ENCODE measurements at regions not wholly inside any gene's neighbourhood (a gene's known extent, or its start where the extent isn't known, plus 50 kb on each side); places are given as distances from the start of the nearest gene placed in this dataset.

DNA sequence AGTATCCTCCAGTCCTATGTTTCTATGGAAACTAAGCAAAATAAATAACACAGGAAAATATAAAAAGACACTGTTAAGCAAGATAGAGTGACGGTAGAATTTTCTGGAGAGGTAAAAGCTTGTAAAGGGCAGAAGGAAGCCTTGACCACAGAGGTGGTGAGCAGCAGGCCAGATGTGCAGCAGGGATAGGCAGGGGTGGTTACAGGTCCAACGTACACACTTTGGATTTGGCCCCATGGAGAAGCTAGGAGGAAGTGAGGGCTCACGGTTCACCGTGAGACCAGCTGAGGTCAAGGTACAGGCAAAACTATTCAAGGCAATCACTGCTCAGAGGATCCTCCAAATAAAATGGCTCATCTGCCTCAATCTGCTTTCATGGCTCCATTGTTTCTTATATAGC is 242.8 kb downstream of the B3GLCT start:
- DNase-seq, result no peak

- DNase-seq, result no peak
Observed at GRCh38 chr13:31444266-31444856, 244.6 kb downstream of the B3GLCT start.

DNA sequence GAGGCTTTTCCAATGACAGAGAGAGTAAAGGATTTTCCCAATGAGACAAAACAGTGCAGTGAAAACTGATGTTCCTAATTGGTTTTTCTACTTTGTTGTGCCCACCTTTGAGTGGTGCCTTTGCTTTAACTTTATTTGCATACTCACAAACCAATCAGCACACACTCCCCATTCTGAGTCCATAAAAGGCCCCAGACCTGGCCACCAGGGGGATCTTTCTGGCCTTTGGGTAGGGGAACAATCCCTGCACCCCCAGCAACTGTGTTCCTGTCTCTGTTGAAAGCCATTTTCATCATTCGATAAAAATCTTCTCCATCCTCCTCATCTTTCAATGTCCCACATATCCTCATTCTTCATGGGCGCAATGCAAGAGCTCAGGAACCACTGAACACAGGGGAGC is 252.8 kb downstream of the B3GLCT start:
- DNase-seq, result no peak

DNA sequence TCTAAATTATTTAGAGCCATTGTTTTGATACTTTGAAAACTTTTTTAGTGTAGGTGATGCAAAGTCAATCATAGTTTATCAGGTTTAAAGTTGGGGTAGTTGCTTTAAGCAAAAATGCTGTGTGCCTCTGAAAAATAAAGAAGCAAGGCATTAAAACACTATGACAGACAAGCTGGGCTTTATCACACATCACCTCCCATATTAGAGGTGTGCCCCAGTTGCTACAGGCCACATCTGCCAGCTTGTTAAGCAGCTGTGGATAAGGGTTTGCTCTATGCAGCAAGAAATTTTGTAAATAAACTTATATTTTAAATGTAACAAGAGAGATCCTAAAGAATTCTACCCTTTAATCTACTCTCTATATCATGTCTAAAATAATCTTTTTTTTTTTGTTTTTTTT is 255.8 kb downstream of the B3GLCT start:
- no peak for DNase-seq

DNA sequence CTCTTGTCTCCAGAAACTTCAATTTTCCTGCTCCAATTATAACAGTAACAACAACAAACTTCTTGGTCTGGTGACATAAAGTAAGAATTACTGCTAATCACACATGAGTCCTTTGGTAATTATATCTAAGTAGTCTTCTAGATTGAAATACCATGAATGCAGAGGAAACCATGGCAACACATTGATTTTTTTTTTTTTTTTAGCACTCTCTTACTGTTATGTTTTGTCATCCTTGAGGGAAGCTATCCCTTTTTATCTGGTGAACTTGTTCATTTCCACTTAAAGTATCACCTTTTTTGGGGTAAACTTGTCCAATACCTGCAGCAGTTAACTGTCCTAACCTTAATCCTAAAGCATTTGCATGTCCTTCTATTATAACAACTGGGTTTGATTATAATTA is 256.3 kb downstream of the B3GLCT start:
- no peak for DNase-seq

DNA sequence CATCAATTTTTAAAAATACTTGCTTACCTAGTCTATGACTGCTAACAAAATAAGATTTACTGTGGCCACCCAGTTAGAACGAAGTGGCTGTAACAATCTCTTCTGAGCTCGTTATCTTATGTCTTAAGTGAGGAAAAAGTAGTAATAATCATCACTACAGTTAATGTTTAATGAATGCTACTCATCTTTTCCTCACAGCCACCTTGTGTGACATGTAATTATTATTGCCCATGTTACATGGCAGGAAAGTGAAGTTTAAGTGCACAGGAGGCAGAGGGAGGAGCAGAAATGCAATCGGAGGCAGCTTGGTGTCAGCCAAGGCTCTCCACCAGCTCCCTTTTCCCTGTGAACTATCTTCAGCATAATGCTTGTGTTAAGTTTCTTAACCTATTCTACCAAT is 260.3 kb downstream of the B3GLCT start:
- DNase-seq, result no peak

DNA sequence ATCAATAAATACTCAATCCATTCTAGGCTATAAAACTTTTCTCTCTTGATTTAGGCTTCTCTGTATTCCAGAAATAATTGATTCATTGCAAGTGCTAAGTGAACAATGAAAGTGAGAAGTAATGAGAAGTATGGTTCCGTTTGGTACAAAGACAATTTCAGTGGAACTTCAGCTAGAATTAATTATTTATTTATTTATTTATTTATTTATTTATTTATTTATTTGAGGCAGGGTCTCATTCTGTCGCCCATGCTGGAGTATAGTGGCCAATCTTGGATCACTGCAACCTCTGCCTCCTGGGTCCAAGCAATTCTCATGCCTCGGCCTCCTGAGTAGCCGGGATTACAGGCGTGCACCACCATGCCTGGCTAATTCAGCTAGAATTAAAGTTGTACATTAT is 262.1 kb downstream of the B3GLCT start:
- DNase-seq, result no peak

DNA sequence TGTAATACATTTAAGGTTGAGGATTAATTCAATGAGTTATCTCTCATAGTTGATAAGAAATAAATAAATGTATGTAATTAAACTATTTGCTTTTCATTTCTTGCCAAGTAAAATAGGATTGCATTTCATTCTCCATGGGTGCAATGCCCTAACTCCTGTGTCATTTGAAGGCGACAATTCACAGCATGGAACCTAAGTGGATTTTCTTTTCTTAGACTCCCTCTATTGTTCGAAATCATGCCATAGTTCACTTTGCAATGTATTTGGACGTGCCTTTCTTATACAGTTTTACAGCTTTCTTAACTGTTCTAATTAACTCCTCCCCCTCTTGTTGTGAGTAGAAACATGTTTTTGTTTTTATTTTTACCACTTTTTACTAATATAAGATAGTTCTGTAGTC is 263.0 kb downstream of the B3GLCT start:
- no peak for DNase-seq

DNA sequence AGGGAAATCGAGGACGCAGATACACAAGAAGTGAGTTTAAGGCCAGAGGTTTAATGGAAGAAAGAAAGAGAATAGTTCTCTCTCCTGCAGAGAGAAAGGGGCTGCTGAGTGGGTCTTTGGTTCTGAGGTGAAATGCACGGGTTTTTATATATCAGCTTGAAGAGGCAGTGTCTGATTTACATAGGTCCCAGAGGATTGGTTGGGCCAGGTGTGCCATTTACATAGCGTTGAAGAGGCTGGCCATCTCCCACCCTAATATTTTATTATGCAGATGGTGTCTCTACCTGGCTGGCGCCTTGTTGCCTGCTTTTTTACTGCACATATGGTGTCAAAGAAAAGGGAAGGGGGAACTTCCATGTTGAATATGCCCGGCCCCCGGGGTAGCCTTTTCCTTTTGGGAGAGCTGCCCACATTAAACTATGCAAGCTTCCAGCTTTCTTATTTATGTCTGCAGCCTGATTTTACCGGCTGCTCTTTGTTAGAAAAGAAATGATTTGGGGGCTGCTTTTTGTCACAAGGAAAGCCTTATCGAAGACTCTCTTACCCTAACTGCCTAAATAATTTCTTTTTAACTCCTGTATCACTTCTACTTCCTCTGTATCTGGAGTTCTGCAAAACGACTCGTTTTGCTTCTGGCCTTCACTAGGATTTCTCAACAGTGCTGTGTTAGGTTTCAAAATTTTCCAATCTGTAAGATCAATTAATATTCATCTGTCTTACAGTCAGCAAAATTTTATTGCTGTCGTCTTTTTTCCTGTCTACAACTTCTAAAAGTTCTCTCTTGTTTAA is 268.5 kb downstream of the B3GLCT start:
- no peak for DNase-seq

DNA sequence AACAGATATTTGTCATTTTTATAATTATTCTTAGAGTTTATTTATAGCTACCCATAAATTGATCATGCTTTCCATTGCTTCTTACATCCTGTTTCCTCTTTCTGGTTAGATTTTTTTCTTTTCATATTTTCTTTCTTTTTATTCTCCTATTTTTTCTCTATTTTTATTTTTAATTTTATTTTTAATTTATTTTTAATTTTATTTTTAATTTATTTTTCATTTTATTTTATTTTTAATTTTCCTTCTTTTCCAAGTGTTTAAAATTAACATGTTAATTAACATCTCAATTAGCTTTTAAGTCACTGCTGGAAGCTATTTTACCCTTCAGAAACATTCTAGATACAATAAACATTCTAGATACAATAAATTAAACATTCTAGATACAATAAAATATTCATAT is 269.6 kb downstream of the B3GLCT start:
- no peak for DNase-seq

DNA sequence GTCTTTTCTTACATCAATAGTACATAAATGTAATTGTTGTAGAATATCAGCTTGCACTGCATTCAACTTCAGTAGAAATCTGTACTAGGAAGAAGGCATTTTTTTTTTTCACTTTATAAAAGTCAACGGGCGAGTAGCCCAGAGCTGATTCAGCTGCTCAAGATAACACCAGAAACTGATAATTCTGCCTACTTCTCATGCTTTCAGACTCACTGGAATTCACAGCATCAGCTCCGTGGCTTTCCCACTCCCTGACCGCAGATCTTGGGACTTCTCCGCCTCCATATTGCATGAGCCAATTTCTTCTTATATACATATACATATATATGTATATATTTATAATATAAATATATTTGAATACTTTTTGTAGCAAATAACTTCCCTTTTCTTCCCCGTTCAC is 263.1 kb upstream of the RXFP2 start:
- no peak for DNase-seq

GRCh38 chr13:31476753-31477152 is 262.6 kb upstream of the RXFP2 start:
- DNase-seq, result no peak

GRCh38 chr13:31477961-31478360 is 261.4 kb upstream of the RXFP2 start:
- no peak for DNase-seq

DNA sequence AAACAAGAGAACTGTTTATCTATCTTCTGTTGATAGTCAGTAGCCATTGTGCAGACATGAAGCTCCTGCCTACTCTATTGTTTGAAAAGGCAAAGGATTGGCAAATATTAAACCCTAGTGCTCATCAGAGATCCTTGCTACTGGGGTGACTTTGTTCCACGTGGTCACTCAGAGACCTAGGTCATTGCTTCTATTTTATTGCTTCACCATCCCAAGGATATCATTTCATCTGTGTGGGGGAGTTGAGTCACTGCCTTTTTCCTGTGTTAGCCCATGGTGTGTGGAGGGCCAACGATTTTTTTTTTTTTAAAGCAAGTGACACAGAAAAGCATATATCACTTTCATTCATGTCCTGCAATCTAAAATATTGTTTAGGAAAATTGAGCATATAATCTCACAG is 254.1 kb upstream of the RXFP2 start:
- DNase-seq, result no peak

DNA sequence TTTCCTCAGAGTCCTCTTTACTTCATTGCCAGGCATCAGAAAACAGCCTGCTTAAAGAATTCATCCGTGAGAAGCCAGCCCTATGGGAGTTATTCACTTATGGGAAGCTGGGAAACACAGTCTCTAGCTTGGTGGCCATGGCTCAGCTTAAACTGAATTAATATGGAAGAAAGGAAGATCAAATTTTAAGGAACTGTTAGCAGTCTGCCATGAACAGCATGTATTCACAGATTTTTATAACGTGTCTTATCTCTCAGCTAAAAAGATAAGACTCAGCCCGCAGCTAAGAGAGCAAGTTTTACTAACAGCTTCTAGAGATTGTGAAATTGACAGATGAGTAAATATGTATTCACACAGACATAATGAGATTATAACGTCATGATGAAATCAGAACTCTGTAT is 253.7 kb upstream of the RXFP2 start:
- DNase-seq, result no peak

- DNase-seq, result no peak
Observed at GRCh38 chr13:31495336-31495735, 244.0 kb upstream of the RXFP2 start.

GRCh38 chr13:31499274-31499673 is 240.1 kb upstream of the RXFP2 start:
- DNase-seq, result no peak

GRCh38 chr13:31503626-31504025 is 235.7 kb upstream of the RXFP2 start:
- no peak for DNase-seq

DNA sequence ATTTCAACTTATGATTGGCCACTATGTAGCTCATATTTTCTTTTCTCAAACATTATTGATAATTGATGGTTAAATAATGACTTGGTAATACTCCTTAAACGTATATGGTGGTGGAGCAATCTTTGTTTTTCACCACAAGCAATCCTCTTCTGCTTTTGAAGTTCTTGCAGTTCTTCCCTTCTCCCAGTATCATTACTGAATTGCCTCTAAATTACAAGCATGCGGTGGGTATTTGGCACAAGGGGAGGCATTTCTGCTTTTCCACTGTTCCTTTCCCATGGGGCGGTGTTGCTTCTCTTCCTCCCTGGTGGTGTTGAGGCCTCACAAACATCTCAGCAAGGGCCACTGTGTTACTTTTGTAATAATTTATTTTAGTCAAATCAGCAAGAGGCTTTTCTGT is 234.4 kb upstream of the RXFP2 start:
- DNase-seq, result no peak

- no peak for DNase-seq
Observed at GRCh38 chr13:31512331-31512730, 227.0 kb upstream of the RXFP2 start.

DNA sequence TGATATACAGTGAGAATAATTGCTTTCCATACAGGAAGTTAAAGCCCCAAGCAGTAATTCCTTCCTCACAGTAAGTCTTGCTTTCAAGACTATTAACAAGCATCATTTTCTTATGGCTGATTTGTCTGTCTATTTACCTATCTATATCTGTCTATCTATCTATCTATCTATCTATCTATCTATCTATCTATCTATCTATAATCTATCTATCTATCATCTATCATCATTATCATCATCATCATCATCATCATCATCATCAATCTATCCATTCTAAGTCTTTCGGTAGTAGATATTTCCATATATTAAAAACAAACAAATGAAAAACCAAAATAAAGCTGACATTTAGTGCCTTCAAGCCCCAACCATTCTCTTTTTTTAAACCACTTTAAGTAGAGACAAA is 224.4 kb upstream of the RXFP2 start:
- no peak for DNase-seq

DNA sequence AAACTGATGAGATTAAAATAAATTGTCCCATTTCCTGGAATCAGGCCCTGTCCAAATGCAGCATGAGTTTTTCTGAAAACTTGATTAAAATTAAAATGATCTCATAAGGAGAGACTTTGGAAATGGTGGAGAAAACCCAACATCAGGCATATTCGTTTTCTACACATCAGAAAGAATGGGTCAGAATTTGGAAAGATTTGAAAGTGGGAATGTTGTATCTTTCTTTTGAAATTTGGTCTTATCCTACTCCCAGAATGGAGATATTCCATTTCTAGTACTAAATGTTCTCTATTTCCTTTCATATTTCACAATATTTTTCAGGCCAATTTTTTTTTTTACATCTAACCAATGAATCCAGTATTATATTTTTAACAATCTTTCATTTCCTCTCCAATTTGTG is 223.9 kb upstream of the RXFP2 start:
- DNase-seq, result no peak

- no peak for DNase-seq
Observed at GRCh38 chr13:31517599-31517998, 221.7 kb upstream of the RXFP2 start.

DNA sequence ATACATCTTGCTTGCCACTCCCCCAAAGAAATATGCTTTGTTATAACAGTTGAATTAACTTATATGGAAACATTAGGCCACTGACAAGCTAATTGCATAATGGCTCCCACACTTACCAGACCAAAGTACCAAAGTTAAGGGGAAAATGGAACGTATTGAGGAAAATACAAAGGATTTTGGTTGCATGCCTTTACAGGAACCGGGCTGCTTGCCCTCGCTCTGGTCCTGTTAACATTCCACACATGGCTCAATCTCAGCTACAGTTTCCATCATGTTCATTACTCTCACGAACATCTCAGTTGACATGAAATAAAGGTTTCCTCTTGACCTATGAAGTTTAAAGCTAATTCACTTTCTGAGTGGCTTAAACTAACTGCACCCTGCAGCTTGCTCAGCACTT is 220.7 kb upstream of the RXFP2 start:
- no peak for DNase-seq

- no peak for DNase-seq
Observed at GRCh38 chr13:31521435-31521834, 217.9 kb upstream of the RXFP2 start.

All from activated CD4-positive, alpha-beta T cell treated with anti-CD3 and anti-CD28 coated beads for 48 hours (primary cell).